H1 (cell line): ENCODE measurements at regions not wholly inside any gene's neighbourhood (a gene's known extent, or its start where the extent isn't known, plus 50 kb on each side); places are given as distances from the start of the nearest gene placed in this dataset.

Source experiments
- CTCF ChIA-PET: fragments of 300-600 bp; sonication (Branson Sonifier 250); formaldehyde crosslinking; loops from one replicate; lab custom pipeline; 2021; ENCODE audit not compliant: partially characterized antibody; lab: Charles Lee
- POLR2A ChIA-PET: fragments of 300-600 bp; sonication (Branson Sonifier 250); formaldehyde crosslinking; loops from one replicate; lab custom pipeline; 2021; ENCODE audit warnings: inconsistent platforms; ENCODE audit not compliant: partially characterized antibody; lab: Charles Lee
- DNase-seq, 2 experiments: peaks; one replicate each; pipeline versions ENCODE4 v3.0.0 to v3.0.0-alpha.2; 2010 to 2022; ENCODE audit warnings: low spot score in 2 of 2, low read depth in 1 of 2, mixed read lengths in 1 of 2
- FAIRE-seq: peaks from 2 replicates; lab custom pipeline; 2011; peaks lifted over from hg19 to GRCh38; lab: Jason Lieb, UNC
- H2AFZ ChIP-seq: 2 replicates; pipeline ENCODE4 v1.8.1; 2012; ENCODE audit warnings: low read length, inconsistent platforms
- H2AK5ac ChIP-seq: 2 replicates; pipeline ENCODE4 v1.6.1; 2013; ENCODE audit warnings: low read depth, low read length
- H2BK120ac ChIP-seq: replicated peaks from 2 replicates; pipeline ENCODE3; 2013; ENCODE audit warnings: low read depth, low read length, inconsistent platforms
- H2BK12ac ChIP-seq: 2 replicates; pipeline ENCODE4 v1.6.1; 2013; ENCODE audit warnings: low read depth, low read length
- H2BK15ac ChIP-seq: 2 replicates; pipeline ENCODE4 v1.6.1; 2013; ENCODE audit warnings: low read length
- H2BK20ac ChIP-seq: 2 replicates; pipeline ENCODE4 v1.6.1; 2013; ENCODE audit warnings: low read length
- H2BK5ac ChIP-seq: 2 replicates; pipeline ENCODE4 v1.6.1; 2013; ENCODE audit warnings: low read depth, low read length
- H3K14ac ChIP-seq: 2 replicates; pipeline ENCODE4 v1.6.1; 2013; ENCODE audit warnings: inconsistent platforms; ENCODE audit not compliant: insufficient read length
- H3K18ac ChIP-seq: 2 replicates; pipeline ENCODE4 v1.6.1; 2013; ENCODE audit warnings: low read length; ENCODE audit errors: extremely low read depth
- H3K23ac ChIP-seq: 2 replicates; pipeline ENCODE4 v1.6.1; 2013; ENCODE audit warnings: inconsistent platforms; ENCODE audit not compliant: insufficient read length
- H3K23me2 ChIP-seq: 2 replicates; pipeline ENCODE4 v1.6.1; 2013; ENCODE audit warnings: low read depth, low read length
- H3K27ac ChIP-seq: 2 replicates; pipeline ENCODE4 v1.6.1; 2011; ENCODE audit warnings: low read depth, low read length, inconsistent platforms
- H3K27me3 ChIP-seq, 4 experiments: replicated peaks in 1 of 4; 1 replicate in 1 of 4; 2 replicates in 3 of 4; pipeline versions ENCODE4 v1.6.1 to v1.8.1; 2011 to 2013; ENCODE audit warnings: low read length in 3 of 4, mild to moderate bottlenecking in 3 of 4, inconsistent platforms in 2 of 4, mixed read lengths in 2 of 4, moderate library complexity in 1 of 4; ENCODE audit not compliant: control insufficient read depth in 3 of 4, insufficient read depth in 3 of 4; ENCODE audit errors: extremely low read depth in 1 of 4
- H3K36me3 ChIP-seq, 4 experiments: 2 replicates each; pipeline versions ENCODE4 v1.6.1 to v1.8.1; 2011 to 2013; ENCODE audit warnings: mild to moderate bottlenecking in 4 of 4, low read length in 3 of 4, moderate library complexity in 2 of 4, control low read depth in 1 of 4, inconsistent platforms in 1 of 4; ENCODE audit not compliant: insufficient read depth in 4 of 4, control insufficient read depth in 2 of 4
- H3K4ac ChIP-seq: replicated peaks from 2 replicates; pipeline ENCODE3; 2013; ENCODE audit warnings: low read length, low read depth, mixed read lengths, inconsistent platforms; ENCODE audit not compliant: insufficient read length
- H3K4me1 ChIP-seq, 4 experiments: replicated peaks in 1 of 4; 1 replicate in 1 of 4; 2 replicates in 3 of 4; pipeline versions ENCODE4 v1.6.1 to v1.8.1; 2011 to 2013; ENCODE audit warnings: low read length in 3 of 4, inconsistent platforms in 2 of 4, mixed read lengths in 1 of 4; ENCODE audit not compliant: insufficient read depth in 4 of 4, control insufficient read depth in 3 of 4
- H3K4me2 ChIP-seq, 2 experiments: 2 replicates each; pipeline versions ENCODE4 v1.6.1 to v1.8.1; 2011 to 2013; ENCODE audit warnings: low read depth in 2 of 2, low read length in 2 of 2, control low read depth in 1 of 2, inconsistent platforms in 1 of 2, mild to moderate bottlenecking in 1 of 2; ENCODE audit not compliant: insufficient read depth in 1 of 2
- H3K4me3 ChIP-seq, 4 experiments: fragments of 200-600, 300-600 bp in 1 of 4; sonication (generic), shearing (Covaris generic), sonication (Bioruptor Twin) in 1 of 4; 2 replicates each; pipeline versions ENCODE4 v1.5.1 to v1.8.1; 2011 to 2016; ENCODE audit warnings: low read length in 4 of 4, low read depth in 3 of 4, control low read depth in 2 of 4, inconsistent platforms in 2 of 4, mild to moderate bottlenecking in 2 of 4, mixed read lengths in 1 of 4, moderate library complexity in 1 of 4; ENCODE audit not compliant: insufficient read depth in 2 of 4; ENCODE audit errors: extremely low read depth in 1 of 4
- H3K56ac ChIP-seq: replicated peaks from 2 replicates; pipeline ENCODE3; 2013; ENCODE audit warnings: low read depth, mild to moderate bottlenecking, mixed read lengths, low read length, inconsistent platforms; ENCODE audit not compliant: insufficient read length
- H3K79me1 ChIP-seq: 2 replicates; pipeline ENCODE4 v1.6.1; 2013; ENCODE audit warnings: low read depth, low read length, control low read depth
- H3K79me2 ChIP-seq, 2 experiments: 2 replicates each; pipeline versions ENCODE4 v1.6.1 to v1.8.1; 2012 to 2013; ENCODE audit warnings: low read length in 2 of 2, mild to moderate bottlenecking in 2 of 2, inconsistent platforms in 1 of 2; ENCODE audit not compliant: insufficient read depth in 2 of 2, control insufficient read depth in 1 of 2
- H3K9ac ChIP-seq, 4 experiments: replicated peaks in 1 of 4; 1 replicate in 1 of 4; 2 replicates in 3 of 4; pipeline versions ENCODE4 v1.6.1 to v1.8.1; 2011 to 2013; ENCODE audit warnings: low read depth in 3 of 4, low read length in 3 of 4, control low read depth in 2 of 4, mild to moderate bottlenecking in 2 of 4, moderate library complexity in 2 of 4, inconsistent platforms in 1 of 4; ENCODE audit errors: extremely low read depth in 1 of 4
- H3K9me3 ChIP-seq, 2 experiments: 2 replicates each; pipeline versions ENCODE4 v1.6.1 to v1.8.1; 2012 to 2013; ENCODE audit warnings: mild to moderate bottlenecking in 2 of 2, moderate library complexity in 2 of 2, control low read depth in 1 of 2, inconsistent platforms in 1 of 2, low read depth in 1 of 2, low read length in 1 of 2, mixed read lengths in 1 of 2; ENCODE audit not compliant: insufficient read depth in 2 of 2
- H4K20me1 ChIP-seq, 2 experiments: replicated peaks in 1 of 2; 2 replicates each; pipeline versions ENCODE3 to v1.8.1; 2011 to 2013; ENCODE audit warnings: inconsistent platforms in 2 of 2, low read length in 2 of 2, mild to moderate bottlenecking in 1 of 2; ENCODE audit not compliant: insufficient read depth in 2 of 2, control insufficient read depth in 1 of 2
- H4K5ac ChIP-seq: 2 replicates; pipeline ENCODE4 v1.6.1; 2013; ENCODE audit warnings: low read length, low read depth, mixed read lengths, inconsistent platforms; ENCODE audit not compliant: insufficient read length
- H4K8ac ChIP-seq: 2 replicates; pipeline ENCODE4 v1.8.0; 2013; ENCODE audit warnings: mild to moderate bottlenecking, moderate library complexity, low read length, inconsistent platforms; ENCODE audit not compliant: insufficient read depth; ENCODE audit errors: extremely low read depth
- H4K91ac ChIP-seq: replicated peaks from 2 replicates; pipeline ENCODE3; 2013; ENCODE audit warnings: low read length, mixed read lengths, inconsistent platforms; ENCODE audit not compliant: insufficient read length
- GABPA ChIP-seq: IDR thresholded peaks from 2 replicates; pipeline ENCODE4 v1.6.1; 2011; ENCODE audit warnings: mild to moderate bottlenecking, low read length, moderate library complexity, borderline replicate concordance; ENCODE audit not compliant: insufficient read depth
- RNF2 ChIP-seq: fragments of 200-900, 300-1000 bp; sonication (generic); IDR thresholded peaks from 2 replicates; pipeline ENCODE4 v1.7.1; 2016; ENCODE audit warnings: borderline replicate concordance, low read depth, mild to moderate bottlenecking, antibody characterized with exemption, low read length; ENCODE audit not compliant: poor library complexity, severe bottlenecking; ENCODE audit errors: missing control alignments
- WGBS, 2 experiments: shearing (Covaris generic) in 1 of 2; methylation state at CpG; one replicate each; pipeline versions ENCODE4 v1.1.6 to v1.1.7; 2013 to 2015; ENCODE audit warnings: low lambda C conversion rate in 2 of 2, mixed read lengths in 2 of 2, inconsistent platforms in 1 of 2, low coverage in 1 of 2, missing lambda C conversion rate in 1 of 2; ENCODE audit not compliant: insufficient replicate concordance in 2 of 2, insufficient coverage in 1 of 2, insufficient read length in 1 of 2; ENCODE audit errors: extremely low coverage in 1 of 2, missing lambda C conversion rate in 1 of 2; 5-methylcytosine and 5-hydroxymethylcytosine counted together

GRCh38 chr11:45461514-45461913, 175.4 kb upstream of the SYT13 start:
- no peak overlapping the region for H2AFZ ChIP-seq
- 86% methylated on average over 2 of the region's 2 CpGs; no CpG with 5 or more reads in 1 of the 2 experiments for WGBS, 2 experiments
- no peak overlapping the region for H2BK5ac ChIP-seq
- ChIA-PET CTCF (interaction anchor here (1.0 to 1.6 kb wide), 4 partner anchors 11 to 193 kb away, joined by 3 to 5 read pairs (median 4); no protein-coding TSS in a partner anchor), POLR2A (interaction anchor here (0.9 kb wide), 1 partner anchor 57 kb away, joined by 3 read pairs; no protein-coding TSS in a partner anchor)
- no peak overlapping the region for H3K4me3 ChIP-seq
- H3K18ac ChIP-seq: no peak overlapping the region
- H3K4me1 ChIP-seq: no peaks in the 10 kb centered on the region
- H3K27me3 ChIP-seq: no peaks in the 10 kb centered on the region
- H2BK20ac ChIP-seq: no peak overlapping the region
- no peak for DNase-seq
- no peak overlapping the region for H3K23ac ChIP-seq
- H3K79me1 ChIP-seq: no peaks in the 10 kb centered on the region
- H4K8ac ChIP-seq: no peak overlapping the region
- no peak overlapping the region for H3K56ac ChIP-seq
- no peak overlapping the region for H2BK15ac ChIP-seq
- H3K27ac ChIP-seq: no peak overlapping the region
- H2BK120ac ChIP-seq: no peak overlapping the region
- no peak overlapping the region for H4K5ac ChIP-seq
- no peak overlapping the region for H2AK5ac ChIP-seq
- H3K79me2 ChIP-seq: no peaks in the 10 kb centered on the region
- no peak for FAIRE-seq
- no peak overlapping the region for H4K91ac ChIP-seq
- H2BK12ac ChIP-seq: no peak overlapping the region
- no peaks in the 10 kb centered on the region for H3K23me2 ChIP-seq
- no peak overlapping the region for H3K4ac ChIP-seq
- H4K20me1 ChIP-seq: no peaks in the 10 kb centered on the region
- no peaks in the 10 kb centered on the region for H3K9me3 ChIP-seq
- H3K36me3 ChIP-seq: no peaks in the 10 kb centered on the region
- no peak overlapping the region for H3K4me2 ChIP-seq
- H3K9ac ChIP-seq: no peak overlapping the region
- H3K14ac ChIP-seq: no peak overlapping the region
- TF ChIP-seq GABPA: no peak
- no peak for TF ChIP-seq RNF2
